Body of pancreas (tissue), 4 donors: ENCODE measurements at regions not wholly inside any gene's neighbourhood (a gene's known extent, or its start where the extent isn't known, plus 50 kb on each side); places are given as distances from the start of the nearest gene placed in this dataset.

Experiments used
- ATAC-seq: fragments of 150-250 bp; one replicate; pipeline ENCODE4 v1.9.1; 2016
- DNase-seq, 4 donors: peaks; one replicate each; pipeline ENCODE4 v3.0.0-alpha.2; 2019
- H3K27ac ChIP-seq, 4 donors: fragments of 200-600 bp; sonication (generic); 1 replicate in 3 of 4; 2 replicates in 1 of 4; pipeline versions ENCODE4 v1.5.1 to v1.6.1; 2016 to 2019; ENCODE audit warnings: mild to moderate bottlenecking in 1 of 4, mixed read lengths in 1 of 4, moderate library complexity in 1 of 4
- H3K27me3 ChIP-seq, 2 donors: fragments of 200-600 bp; sonication (generic); one replicate each; pipeline ENCODE4 v1.6.0; 2016; ENCODE audit warnings: mild to moderate bottlenecking in 1 of 2
- H3K36me3 ChIP-seq, 2 donors: fragments of 200-600 bp; sonication (generic); replicated peaks in 1 of 2; 2 replicates each; pipeline ENCODE4 v1.5.1; 2016; ENCODE audit warnings: low read depth in 2 of 2; ENCODE audit not compliant: insufficient read depth in 1 of 2
- H3K4me1 ChIP-seq: fragments of 200-600 bp; sonication (generic); one replicate; pipeline ENCODE4 v1.6.0; 2016
- H3K4me3 ChIP-seq, 2 donors: fragments of 200-600 bp; sonication (generic); 1 replicate in 1 of 2; 2 replicates in 1 of 2; pipeline ENCODE4 v1.5.1; 2016 to 2019
- H3K9me3 ChIP-seq, 3 donors: fragments of 200-600 bp; sonication (generic); 1 replicate in 2 of 3; 2 replicates in 1 of 3; pipeline ENCODE4 v1.5.1; 2016
- POLR2A ChIP-seq, 3 donors: fragments of 450-650 bp; IDR thresholded peaks; one replicate each; pipeline ENCODE4 v1.6.1; 2016; ENCODE audit warnings: antibody characterized with exemption in 3 of 3, mild to moderate bottlenecking in 2 of 3
- WGBS, 2 donors: methylation state at CpG; one replicate each; pipeline ENCODE4 v1.1.5; 2017; 5-methylcytosine and 5-hydroxymethylcytosine counted together
- intact Hi-C: fragments of 100-400 bp; cut with DNase I; formaldehyde crosslinking; loops from one replicate; pipeline ENCODE4 v1.15.1; 2023
- TF ChIP-seq, protein P1 (sequence below), 7 experiments: fragments of 450-650 bp in 4 of 7; fragments of 200-600 bp in 3 of 7; sonication (generic) in 3 of 7; IDR thresholded peaks; one replicate each; pipeline ENCODE4 v1.5.1; 2016 to 2019; ENCODE audit warnings: antibody characterized with exemption in 7 of 7

DNA sequence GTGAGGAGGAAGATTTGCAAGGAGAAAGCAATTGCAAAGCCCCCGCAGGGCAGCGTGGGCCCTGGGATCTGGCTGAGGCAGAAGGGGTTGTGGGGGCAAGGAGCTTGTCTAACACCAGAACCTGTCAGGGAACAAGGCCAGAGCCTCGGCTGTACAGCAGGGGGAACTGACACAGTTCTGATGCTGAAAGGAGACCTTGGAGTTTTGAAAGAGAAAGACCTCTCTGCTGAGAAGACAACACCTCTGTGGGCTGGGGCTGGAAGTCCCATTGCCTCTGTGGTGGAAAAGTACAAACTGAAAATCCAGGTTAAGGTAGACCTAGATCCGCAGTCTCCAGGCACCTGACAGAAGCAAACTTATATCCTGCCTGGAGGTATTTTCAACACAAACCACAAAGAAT is 86.9 kb upstream of the CST7 start:
- ATAC-seq (no peak), DNase-seq (no peak)
- Histone ChIP-seq H3K27me3 (no peaks in the 10 kb centered on the region), H3K9me3 (peaks cover 0 to 16% (median 0%) of the 10 kb centered on the region in 3 donors), H3K36me3 (no peaks in the 10 kb centered on the region), H3K4me1 (no peaks in the 10 kb centered on the region), H3K27ac (no peak overlapping the region), H3K4me3 (no peak overlapping the region)
- TF ChIP-seq, protein P1, sequence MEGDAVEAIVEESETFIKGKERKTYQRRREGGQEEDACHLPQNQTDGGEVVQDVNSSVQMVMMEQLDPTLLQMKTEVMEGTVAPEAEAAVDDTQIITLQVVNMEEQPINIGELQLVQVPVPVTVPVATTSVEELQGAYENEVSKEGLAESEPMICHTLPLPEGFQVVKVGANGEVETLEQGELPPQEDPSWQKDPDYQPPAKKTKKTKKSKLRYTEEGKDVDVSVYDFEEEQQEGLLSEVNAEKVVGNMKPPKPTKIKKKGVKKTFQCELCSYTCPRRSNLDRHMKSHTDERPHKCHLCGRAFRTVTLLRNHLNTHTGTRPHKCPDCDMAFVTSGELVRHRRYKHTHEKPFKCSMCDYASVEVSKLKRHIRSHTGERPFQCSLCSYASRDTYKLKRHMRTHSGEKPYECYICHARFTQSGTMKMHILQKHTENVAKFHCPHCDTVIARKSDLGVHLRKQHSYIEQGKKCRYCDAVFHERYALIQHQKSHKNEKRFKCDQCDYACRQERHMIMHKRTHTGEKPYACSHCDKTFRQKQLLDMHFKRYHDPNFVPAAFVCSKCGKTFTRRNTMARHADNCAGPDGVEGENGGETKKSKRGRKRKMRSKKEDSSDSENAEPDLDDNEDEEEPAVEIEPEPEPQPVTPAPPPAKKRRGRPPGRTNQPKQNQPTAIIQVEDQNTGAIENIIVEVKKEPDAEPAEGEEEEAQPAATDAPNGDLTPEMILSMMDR (IDR thresholded peaks at IDR 0.05), result no peak
- intact Hi-C loops, result no loop called here
- WGBS, 2 donors, result 63 to 67% methylated on average over 4 of the region's 4 CpGs

DNA sequence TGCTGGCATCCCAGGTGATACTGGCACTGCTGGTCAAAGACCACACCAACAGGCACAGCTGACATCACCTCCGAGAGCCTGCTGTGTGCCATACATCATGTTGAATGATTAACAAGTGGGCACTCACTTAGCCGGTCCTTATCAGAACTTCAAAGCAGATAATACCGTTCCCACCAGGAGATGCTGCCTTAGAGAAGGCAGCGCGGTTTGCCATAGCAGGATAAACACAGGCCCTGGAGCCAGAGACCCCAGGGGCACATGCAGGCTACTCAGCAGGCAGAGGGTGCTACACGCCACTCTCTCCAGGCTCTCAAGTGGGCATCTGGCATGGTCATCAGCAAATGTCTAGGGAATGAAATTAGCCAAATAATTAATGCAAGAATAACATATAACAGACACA is 86.5 kb upstream of the CST7 start:
- no peak overlapping the region for H3K4me3 ChIP-seq
- peaks cover 0 to 16% (median 0%) of the 10 kb centered on the region in 3 donors for H3K9me3 ChIP-seq
- no peaks in the 10 kb centered on the region for H3K27me3 ChIP-seq
- 33 to 40% methylated on average over 6 of the region's 6 CpGs for WGBS, 2 donors
- no peak overlapping the region for H3K27ac ChIP-seq
- no peak for ATAC-seq
- no peaks in the 10 kb centered on the region for H3K36me3 ChIP-seq
- no peaks in the 10 kb centered on the region for H3K4me1 ChIP-seq
- no peak for DNase-seq
- intact Hi-C loops, result no loop called here
- TF ChIP-seq, protein P1 (IDR thresholded peaks at IDR 0.05), result no peak
- TF ChIP-seq POLR2A (IDR thresholded peaks at IDR 0.05), result no peak

DNA sequence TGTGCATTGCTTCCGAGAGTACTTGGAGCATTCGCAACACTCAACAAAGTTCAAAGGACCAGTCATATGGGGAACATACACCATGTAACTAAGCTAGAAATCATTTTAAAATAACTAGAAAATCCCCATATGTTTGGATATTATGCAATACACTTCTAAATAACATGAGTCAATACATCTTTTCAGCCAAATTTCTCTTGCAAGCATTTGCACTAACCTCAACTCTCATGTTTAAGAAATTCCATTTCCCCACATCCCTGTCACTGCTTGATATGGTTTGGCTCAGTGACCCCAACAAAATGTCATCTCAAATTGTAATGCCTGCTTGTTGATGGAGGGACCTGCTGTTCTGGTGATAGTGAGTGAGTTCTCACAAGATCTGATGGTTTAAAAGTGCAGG is 85.7 kb upstream of the CST7 start:
- ATAC-seq (no peak), DNase-seq (no peak)
- TF ChIP-seq, protein P1 (IDR thresholded peaks at IDR 0.05), result no peak
- TF ChIP-seq POLR2A (IDR thresholded peaks at IDR 0.05), result no peak
- WGBS, 2 donors, result 85 to 97% methylated on average over 2 of the region's 2 CpGs
- H3K4me1 ChIP-seq, result no peaks in the 10 kb centered on the region
- no peaks in the 10 kb centered on the region for H3K36me3 ChIP-seq
- H3K9me3 ChIP-seq, result peaks cover 0 to 16% (median 0%) of the 10 kb centered on the region in 3 donors
- no peak overlapping the region for H3K4me3 ChIP-seq
- no peak overlapping the region for H3K27ac ChIP-seq
- intact Hi-C loops, result no loop called here
- H3K27me3 ChIP-seq, result no peaks in the 10 kb centered on the region

DNA sequence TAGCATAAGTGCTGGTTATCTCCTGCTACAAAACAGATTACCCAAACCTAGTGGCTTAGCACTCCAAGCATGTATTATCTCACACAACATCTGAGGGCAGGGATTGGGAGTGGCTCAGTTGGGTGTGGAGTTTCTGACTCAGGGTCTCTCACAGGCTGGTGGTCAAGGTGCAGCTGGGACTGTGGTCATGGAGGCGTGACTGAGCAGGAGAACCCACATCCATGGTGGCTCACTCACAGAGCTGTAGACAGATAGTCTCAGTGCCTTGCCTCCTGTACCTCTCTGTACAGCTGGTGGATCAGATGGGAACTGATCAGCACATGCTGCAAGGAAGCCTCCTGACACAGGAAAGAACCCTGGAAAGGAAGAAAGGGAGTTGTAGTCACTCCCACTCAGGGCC is 83.1 kb upstream of the CST7 start:
- TF ChIP-seq, protein P1 (IDR thresholded peaks at IDR 0.05), result no peak
- TF ChIP-seq POLR2A (IDR thresholded peaks at IDR 0.05), result no peak
- peaks cover 0 to 16% (median 0%) of the 10 kb centered on the region in 3 donors for H3K9me3 ChIP-seq
- H3K4me1 ChIP-seq, result no peaks in the 10 kb centered on the region
- no peak for ATAC-seq
- DNase-seq, result no peak
- intact Hi-C loops, result no loop called here
- H3K4me3 ChIP-seq, result no peak overlapping the region
- 78 to 88% methylated on average over 1 of the region's 1 CpG for WGBS, 2 donors
- no peaks in the 10 kb centered on the region for H3K36me3 ChIP-seq
- H3K27ac ChIP-seq, result no peak overlapping the region
- H3K27me3 ChIP-seq, result no peaks in the 10 kb centered on the region

DNA sequence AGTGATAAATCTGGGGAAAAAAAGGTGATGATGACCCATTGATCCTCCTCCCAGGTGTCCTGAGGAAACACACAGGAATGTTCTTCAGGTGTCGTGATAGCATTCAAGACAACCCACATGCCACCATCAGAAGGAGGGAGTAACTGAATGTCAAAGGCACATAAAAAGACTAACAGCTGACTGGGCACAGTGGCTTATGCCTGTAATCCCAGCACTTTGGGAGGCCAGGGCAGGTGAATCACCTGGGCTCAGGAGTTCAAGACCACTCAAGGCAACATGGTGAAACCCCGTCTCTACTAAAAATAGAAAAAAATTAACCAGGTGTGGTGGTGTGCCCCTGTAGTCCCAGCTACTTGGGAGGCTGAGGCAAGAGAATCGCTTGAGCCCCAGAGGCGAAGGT is 82.3 kb upstream of the CST7 start:
- H3K9me3 ChIP-seq, result peaks cover 0 to 16% (median 0%) of the 10 kb centered on the region in 3 donors
- H3K4me1 ChIP-seq, result no peaks in the 10 kb centered on the region
- no peak overlapping the region for H3K27ac ChIP-seq
- no peak for TF ChIP-seq POLR2A (IDR thresholded peaks at IDR 0.05)
- TF ChIP-seq, protein P1 (IDR thresholded peaks at IDR 0.05), result no peak
- no peaks in the 10 kb centered on the region for H3K36me3 ChIP-seq
- WGBS, 2 donors, result 80% methylated on average over 4 of the region's 4 CpGs
- intact Hi-C loops, result no loop called here
- no peak overlapping the region for H3K4me3 ChIP-seq
- DNase-seq (no peak), ATAC-seq (no peak)
- H3K27me3 ChIP-seq, result no peaks in the 10 kb centered on the region
